K562 (cell line): ENCODE measurements at regions not wholly inside any gene's neighbourhood (a gene's known extent, or its start where the extent isn't known, plus 50 kb on each side); places are given as distances from the start of the nearest gene placed in this dataset.

ENCODE experiments used
- ATAC-seq: fragments of 200-7000 bp; cut with Tn5 transposase; 3 replicates; pipeline ENCODE4 v1.9.1; 2020; ENCODE audit warnings: moderate library complexity
- BruUV-seq: library from RNA; stranded (reverse); fragments of 400-500 nt; replicated peaks from 2 replicates; lab custom pipeline; 2021; lab: Mats Ljungman, UMichigan
- CTCF ChIA-PET: fragments of 300-600 bp; formaldehyde crosslinking; extraction: SDS; loops from one replicate; lab custom pipeline; 2021; ENCODE audit warnings: low intra/inter-chr PET ratio; lab: Yijun Ruan, JAX
- POLR2A ChIA-PET: fragments of 300-600, 350-650 bp; sonication (Branson Sonifier 250); formaldehyde crosslinking; extraction: SDS; loops from one replicate; lab custom pipeline; 2021; ENCODE audit warnings: antibody characterized with exemption, inconsistent platforms; lab: Yijun Ruan, JAX
- DNase-seq, 4 experiments: peaks; one replicate each; pipeline versions ENCODE4 v3.0.0 to v3.0.0-alpha.2; 2011 to 2018; ENCODE audit warnings: low spot score in 3 of 4, mixed read lengths in 3 of 4; ENCODE audit errors: extremely low read depth in 1 of 4
- FAIRE-seq: peaks from 2 replicates; lab custom pipeline; 2011; peaks lifted over from hg19 to GRCh38; lab: Jason Lieb, UNC
- H2AFZ ChIP-seq: 2 replicates; pipeline ENCODE4 v1.6.0; 2011; ENCODE audit warnings: low read depth, low read length, control low read depth, inconsistent platforms
- H3K27ac ChIP-seq: fragments of 200-600 bp; 3 replicates; pipeline ENCODE4 v1.8.0; 2011; ENCODE audit warnings: low read depth, mild to moderate bottlenecking, control low read depth, inconsistent platforms, low read length, moderate library complexity, mixed read lengths; ENCODE audit errors: extremely low read depth
- H3K27me3 ChIP-seq, 2 experiments: fragments of 300-600 bp in 1 of 2; 2 replicates in 1 of 2; 3 replicates in 1 of 2; pipeline versions ENCODE4 v1.6.0 to v1.8.0; 2011; ENCODE audit warnings: inconsistent platforms in 2 of 2, low read length in 2 of 2, mild to moderate bottlenecking in 1 of 2, mixed read lengths in 1 of 2, moderate library complexity in 1 of 2; ENCODE audit not compliant: control insufficient read depth in 2 of 2, insufficient read depth in 2 of 2
- H3K36me3 ChIP-seq: fragments of 300-600 bp; 3 replicates; pipeline ENCODE4 v1.8.0; 2011; ENCODE audit warnings: mild to moderate bottlenecking, low read length, inconsistent platforms; ENCODE audit not compliant: control insufficient read depth, insufficient read depth
- H3K4me1 ChIP-seq, 2 experiments: fragments of 200-600 bp in 1 of 2; replicated peaks in 1 of 2; 2 replicates in 1 of 2; 3 replicates in 1 of 2; pipeline versions ENCODE4 v1.5.1 to v1.8.0; 2011; ENCODE audit warnings: inconsistent platforms in 2 of 2, low read length in 2 of 2, mild to moderate bottlenecking in 1 of 2, mixed read lengths in 1 of 2, moderate library complexity in 1 of 2; ENCODE audit not compliant: control insufficient read depth in 2 of 2, insufficient read depth in 2 of 2
- H3K4me2 ChIP-seq: 2 replicates; pipeline ENCODE4 v1.6.1; 2011; ENCODE audit warnings: low read length, control low read depth, inconsistent platforms, mixed read lengths; ENCODE audit not compliant: insufficient read depth
- H3K4me3 ChIP-seq: fragments of 200-600 bp; sonication (generic), shearing (Covaris generic); 2 replicates; pipeline ENCODE4 v1.5.1; 2016; ENCODE audit warnings: control low read depth, inconsistent platforms
- H3K79me2 ChIP-seq: fragments of 200-600 bp; 3 replicates; pipeline ENCODE4 v1.8.0; 2011; ENCODE audit warnings: low read length, inconsistent platforms; ENCODE audit not compliant: control insufficient read depth, insufficient read depth
- H3K9ac ChIP-seq, 2 experiments: 2 replicates each; pipeline versions ENCODE4 v1.6.0 to v1.6.1; 2011; ENCODE audit warnings: low read depth in 2 of 2, low read length in 2 of 2, control low read depth in 1 of 2, inconsistent platforms in 1 of 2, mild to moderate bottlenecking in 1 of 2, mixed read lengths in 1 of 2; ENCODE audit not compliant: insufficient read depth in 1 of 2
- H3K9me1 ChIP-seq: one replicate; pipeline ENCODE4 v1.6.0; 2011; ENCODE audit warnings: inconsistent platforms, mild to moderate bottlenecking, low read length, moderate library complexity; ENCODE audit not compliant: control insufficient read depth, insufficient read depth
- H3K9me3 ChIP-seq: replicated peaks from 2 replicates; pipeline ENCODE4 v1.5.1; 2011; ENCODE audit warnings: low read depth, low read length, inconsistent platforms; ENCODE audit not compliant: control insufficient read depth, insufficient read depth
- H4K20me1 ChIP-seq: replicated peaks from 2 replicates; pipeline ENCODE4 v1.6.1; 2011; ENCODE audit warnings: low read length, inconsistent platforms, mixed read lengths; ENCODE audit not compliant: control insufficient read depth, insufficient read depth
- HDAC8 ChIP-seq: fragments of 450-650 bp; IDR thresholded peaks from 2 replicates; pipeline ENCODE4 v1.6.1; 2016; ENCODE audit warnings: mild to moderate bottlenecking, missing genetic modification characterization, moderate library complexity, missing compliant biosample characterization
- LARP7 ChIP-seq: fragments of 450-650 bp; IDR thresholded peaks from 2 replicates; pipeline ENCODE4 v1.6.1; 2016
- NFXL1 ChIP-seq: fragments of 450-650 bp; formaldehyde crosslinking; IDR thresholded peaks from 2 replicates; pipeline ENCODE4 v1.4.0; 2021; ENCODE audit warnings: mild to moderate bottlenecking
- NR1H2 ChIP-seq: sonication (generic); formaldehyde crosslinking; IDR thresholded peaks from 2 replicates; pipeline ENCODE4 v1.4.0; 2020; ENCODE audit warnings: mild to moderate bottlenecking, missing genetic modification reagents
- SETDB1 ChIP-seq: IDR thresholded peaks from one replicate; pipeline ENCODE4 v1.6.1; 2012; ENCODE audit warnings: low read length, control low read depth, inconsistent platforms
- STAT5B ChIP-seq: fragments of 250-450 bp; sonication (Bioruptor Pico); IDR thresholded peaks from 2 replicates; pipeline ENCODE4 v1.8.0; 2021; ENCODE audit warnings: mild to moderate bottlenecking, inconsistent platforms
- SUPT5H ChIP-seq: fragments of 450-650 bp; IDR thresholded peaks from 2 replicates; pipeline ENCODE4 v1.6.1; 2016
- XRCC3 ChIP-seq: fragments of 450-650 bp; IDR thresholded peaks from 2 replicates; pipeline ENCODE4 v1.6.1; 2017; ENCODE audit warnings: mild to moderate bottlenecking, moderate library complexity
- YY1 ChIP-seq, 3 experiments: IDR thresholded peaks; 2 replicates each; pipeline ENCODE4 v1.6.1; 2011; ENCODE audit warnings: low read length in 2 of 3, mild to moderate bottlenecking in 2 of 3, moderate library complexity in 2 of 3, borderline replicate concordance in 1 of 3, control low read depth in 1 of 3, low read depth in 1 of 3; ENCODE audit not compliant: insufficient read depth in 3 of 3, insufficient replicate concordance in 2 of 3, control insufficient read depth in 1 of 3, insufficient read length in 1 of 3; ENCODE audit errors: extremely low read depth in 1 of 3
- ZBTB7A ChIP-seq: IDR thresholded peaks from 2 replicates; pipeline ENCODE4 v1.6.1; 2011; ENCODE audit warnings: low read depth, mild to moderate bottlenecking, low read length, moderate library complexity, borderline replicate concordance; ENCODE audit not compliant: control insufficient read depth
- ZKSCAN1 ChIP-seq: fragments of 150-350 bp; IDR thresholded peaks from 2 replicates; pipeline ENCODE4 v1.6.1; 2016; ENCODE audit warnings: low read depth, low read length
- ZNF3 ChIP-seq: fragments of 250-450 bp; sonication (Bioruptor Pico); IDR thresholded peaks from 2 replicates; pipeline ENCODE4 v1.5.0; 2021; ENCODE audit warnings: mild to moderate bottlenecking, moderate library complexity
- ZNF444 ChIP-seq: fragments of 250-450 bp; sonication (Bioruptor Pico); IDR thresholded peaks from 2 replicates; pipeline ENCODE4 v1.4.0; 2020; ENCODE audit warnings: mild to moderate bottlenecking, moderate library complexity
- WGBS: fragments of 100-300 bp; shearing (Covaris generic); methylation state at CpG from one replicate; pipeline ENCODE4 v1.1.6; 2016; ENCODE audit warnings: low coverage, mixed read lengths; ENCODE audit not compliant: insufficient coverage; ENCODE audit errors: missing lambda C conversion rate; 5-methylcytosine and 5-hydroxymethylcytosine counted together
- in situ Hi-C: fragments of 300-500 bp; cut with MboI; formaldehyde crosslinking; loops from 4 replicates; pipeline ENCODE4 v1.15.0; 2018; ENCODE audit warnings: inconsistent platforms, mixed read lengths
- intact Hi-C: fragments of 100-400 bp; cut with micrococcal nuclease; formaldehyde crosslinking; loops from 2 replicates; pipeline ENCODE4 v1.14.2; 2022
- TF ChIP-seq, protein P1 (sequence below): fragments of 450-650 bp; IDR thresholded peaks from 2 replicates; pipeline ENCODE4 v1.6.1; 2016; ENCODE audit warnings: low read depth
- TF ChIP-seq, protein P2 (sequence below): fragments of 200-800 bp; sonication (Bioruptor generic); IDR thresholded peaks from 2 replicates; pipeline ENCODE4 v1.6.1; 2017; ENCODE audit warnings: missing genetic modification characterization, missing compliant biosample characterization

DNA sequence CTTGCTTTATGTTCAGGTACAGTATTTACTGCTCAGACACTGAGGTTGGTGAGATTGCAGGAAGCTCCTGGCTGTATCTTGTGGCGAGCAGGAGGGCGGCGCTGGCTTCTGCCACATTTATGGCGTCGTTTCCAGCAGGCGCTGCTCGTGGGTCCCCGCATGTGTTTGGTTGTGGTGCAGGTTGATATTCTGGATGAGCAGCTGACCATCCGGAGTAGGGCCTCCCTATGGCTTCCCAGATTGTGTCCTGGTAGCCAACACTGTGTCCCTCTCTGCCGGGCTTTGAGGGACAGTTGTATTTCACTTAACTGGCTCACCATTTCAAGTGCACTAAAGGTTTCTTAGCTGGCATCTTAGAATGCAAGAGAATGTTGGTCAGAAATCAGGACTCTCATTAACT lies 386.5 kb upstream of the TPM1 start:
- Histone ChIP-seq H3K4me1 (no peaks in the 10 kb centered on the region), H3K4me2 (no peak overlapping the region; the same call in 1 of the 2 replicates), H3K9me1 (no peaks in the 10 kb centered on the region), H3K36me3 (no peaks in the 10 kb centered on the region), H3K9me3 (no peaks in the 10 kb centered on the region), H3K79me2 (no peaks in the 10 kb centered on the region), H3K27ac (no peak overlapping the region), H2AFZ (no peak overlapping the region), H4K20me1 (no peaks in the 10 kb centered on the region), H3K9ac (no peak overlapping the region), H3K27me3 (peaks cover 4 to 9% of the 10 kb centered on the region in 2 experiments; a peak in 3 of 5 replicates), H3K4me3 (no peak overlapping the region)
- DNase-seq (no peak), ATAC-seq (no peak), FAIRE-seq (no peak)
- CTCF ChIA-PET: no interaction called here
- POLR2A ChIA-PET: no interaction called here
- in situ Hi-C loops (no loop called here), intact Hi-C loops (no loop called here)
- no TSS peak for BruUV-seq
- WGBS: 1% methylated on average over 10 of the region's 10 CpGs
- TF ChIP-seq STAT5B (CRISPR knock-in tag) (no peak), HDAC8 (tag) (no peak), YY1 (IDR thresholded peaks at IDR 0.05; ENCODE audit: borderline replicate concordance in 1 of 3, control insufficient read depth in 1 of 3, extremely low read depth in 1 of 3, insufficient read depth in 3 of 3, insufficient read length in 1 of 3, insufficient replicate concordance in 2 of 3, low read depth in 1 of 3, low read length in 2 of 3) (no peak), SUPT5H (no peak), LARP7 (no peak), ZBTB7A (no peak), SETDB1 (no peak), ZNF444 (CRISPR knock-in tag) (no peak), NR1H2 (no peak), ZNF3 (CRISPR knock-in tag) (no peak), NFXL1 (CRISPR knock-in tag) (no peak), ZKSCAN1 (no peak), XRCC3 (no peak)
- TF ChIP-seq, protein P1, sequence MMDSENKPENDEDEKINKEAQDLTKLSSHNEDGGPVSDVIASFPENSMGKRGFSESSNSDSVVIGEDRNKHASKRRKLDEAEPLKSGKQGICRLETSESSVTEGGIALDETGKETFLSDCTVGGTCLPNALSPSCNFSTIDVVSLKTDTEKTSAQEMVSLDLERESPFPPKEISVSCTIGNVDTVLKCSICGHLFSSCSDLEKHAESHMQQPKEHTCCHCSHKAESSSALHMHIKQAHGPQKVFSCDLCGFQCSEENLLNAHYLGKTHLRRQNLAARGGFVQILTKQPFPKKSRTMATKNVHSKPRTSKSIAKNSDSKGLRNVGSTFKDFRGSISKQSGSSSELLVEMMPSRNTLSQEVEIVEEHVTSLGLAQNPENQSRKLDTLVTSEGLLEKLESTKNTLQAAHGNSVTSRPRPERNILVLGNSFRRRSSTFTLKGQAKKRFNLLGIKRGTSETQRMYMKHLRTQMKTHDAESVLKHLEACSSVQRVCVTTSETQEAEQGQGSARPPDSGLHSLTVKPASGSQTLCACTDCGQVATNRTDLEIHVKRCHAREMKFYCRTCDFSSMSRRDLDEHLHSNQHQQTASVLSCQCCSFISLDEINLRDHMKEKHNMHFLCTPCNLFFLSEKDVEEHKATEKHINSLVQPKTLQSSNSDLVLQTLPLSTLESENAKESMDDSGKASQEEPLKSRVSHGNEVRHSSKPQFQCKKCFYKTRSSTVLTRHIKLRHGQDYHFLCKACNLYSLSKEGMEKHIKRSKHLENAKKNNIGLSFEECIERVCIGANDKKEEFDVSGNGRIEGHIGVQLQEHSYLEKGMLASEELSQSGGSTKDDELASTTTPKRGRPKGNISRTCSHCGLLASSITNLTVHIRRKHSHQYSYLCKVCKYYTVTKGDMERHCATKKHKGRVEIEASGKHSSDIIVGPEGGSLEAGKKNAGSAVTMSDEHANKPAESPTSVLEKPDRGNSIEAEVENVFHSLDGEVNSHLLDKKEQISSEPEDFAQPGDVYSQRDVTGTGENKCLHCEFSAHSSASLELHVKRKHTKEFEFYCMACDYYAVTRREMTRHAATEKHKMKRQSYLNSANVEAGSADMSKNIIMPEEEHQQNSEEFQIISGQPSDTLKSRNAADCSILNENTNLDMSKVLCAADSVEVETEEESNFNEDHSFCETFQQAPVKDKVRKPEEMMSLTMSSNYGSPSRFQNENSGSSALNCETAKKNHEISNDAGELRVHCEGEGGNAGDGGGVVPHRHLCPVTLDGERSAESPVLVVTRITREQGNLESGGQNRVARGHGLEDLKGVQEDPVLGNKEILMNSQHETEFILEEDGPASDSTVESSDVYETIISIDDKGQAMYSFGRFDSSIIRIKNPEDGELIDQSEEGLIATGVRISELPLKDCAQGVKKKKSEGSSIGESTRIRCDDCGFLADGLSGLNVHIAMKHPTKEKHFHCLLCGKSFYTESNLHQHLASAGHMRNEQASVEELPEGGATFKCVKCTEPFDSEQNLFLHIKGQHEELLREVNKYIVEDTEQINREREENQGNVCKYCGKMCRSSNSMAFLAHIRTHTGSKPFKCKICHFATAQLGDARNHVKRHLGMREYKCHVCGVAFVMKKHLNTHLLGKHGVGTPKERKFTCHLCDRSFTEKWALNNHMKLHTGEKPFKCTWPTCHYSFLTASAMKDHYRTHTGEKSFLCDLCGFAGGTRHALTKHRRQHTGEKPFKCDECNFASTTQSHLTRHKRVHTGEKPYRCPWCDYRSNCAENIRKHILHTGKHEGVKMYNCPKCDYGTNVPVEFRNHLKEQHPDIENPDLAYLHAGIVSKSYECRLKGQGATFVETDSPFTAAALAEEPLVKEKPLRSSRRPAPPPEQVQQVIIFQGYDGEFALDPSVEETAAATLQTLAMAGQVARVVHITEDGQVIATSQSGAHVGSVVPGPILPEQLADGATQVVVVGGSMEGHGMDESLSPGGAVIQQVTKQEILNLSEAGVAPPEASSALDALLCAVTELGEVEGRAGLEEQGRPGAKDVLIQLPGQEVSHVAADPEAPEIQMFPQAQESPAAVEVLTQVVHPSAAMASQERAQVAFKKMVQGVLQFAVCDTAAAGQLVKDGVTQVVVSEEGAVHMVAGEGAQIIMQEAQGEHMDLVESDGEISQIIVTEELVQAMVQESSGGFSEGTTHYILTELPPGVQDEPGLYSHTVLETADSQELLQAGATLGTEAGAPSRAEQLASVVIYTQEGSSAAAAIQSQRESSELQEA: no peak
- TF ChIP-seq, protein P2, sequence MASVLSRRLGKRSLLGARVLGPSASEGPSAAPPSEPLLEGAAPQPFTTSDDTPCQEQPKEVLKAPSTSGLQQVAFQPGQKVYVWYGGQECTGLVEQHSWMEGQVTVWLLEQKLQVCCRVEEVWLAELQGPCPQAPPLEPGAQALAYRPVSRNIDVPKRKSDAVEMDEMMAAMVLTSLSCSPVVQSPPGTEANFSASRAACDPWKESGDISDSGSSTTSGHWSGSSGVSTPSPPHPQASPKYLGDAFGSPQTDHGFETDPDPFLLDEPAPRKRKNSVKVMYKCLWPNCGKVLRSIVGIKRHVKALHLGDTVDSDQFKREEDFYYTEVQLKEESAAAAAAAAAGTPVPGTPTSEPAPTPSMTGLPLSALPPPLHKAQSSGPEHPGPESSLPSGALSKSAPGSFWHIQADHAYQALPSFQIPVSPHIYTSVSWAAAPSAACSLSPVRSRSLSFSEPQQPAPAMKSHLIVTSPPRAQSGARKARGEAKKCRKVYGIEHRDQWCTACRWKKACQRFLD (CRISPR knock-in tag): no peak
